ENCODE measurements at regions not wholly inside any gene's neighbourhood (a gene's known extent, or its start where the extent isn't known, plus 50 kb on each side); places are given as distances from the start of the nearest gene placed in this dataset.
"Not testable (repeated sequence)": the region's sequence is repeated elsewhere in the genome, so short reads cannot be mapped to it uniquely, and the experiment has no call there.

DNA sequence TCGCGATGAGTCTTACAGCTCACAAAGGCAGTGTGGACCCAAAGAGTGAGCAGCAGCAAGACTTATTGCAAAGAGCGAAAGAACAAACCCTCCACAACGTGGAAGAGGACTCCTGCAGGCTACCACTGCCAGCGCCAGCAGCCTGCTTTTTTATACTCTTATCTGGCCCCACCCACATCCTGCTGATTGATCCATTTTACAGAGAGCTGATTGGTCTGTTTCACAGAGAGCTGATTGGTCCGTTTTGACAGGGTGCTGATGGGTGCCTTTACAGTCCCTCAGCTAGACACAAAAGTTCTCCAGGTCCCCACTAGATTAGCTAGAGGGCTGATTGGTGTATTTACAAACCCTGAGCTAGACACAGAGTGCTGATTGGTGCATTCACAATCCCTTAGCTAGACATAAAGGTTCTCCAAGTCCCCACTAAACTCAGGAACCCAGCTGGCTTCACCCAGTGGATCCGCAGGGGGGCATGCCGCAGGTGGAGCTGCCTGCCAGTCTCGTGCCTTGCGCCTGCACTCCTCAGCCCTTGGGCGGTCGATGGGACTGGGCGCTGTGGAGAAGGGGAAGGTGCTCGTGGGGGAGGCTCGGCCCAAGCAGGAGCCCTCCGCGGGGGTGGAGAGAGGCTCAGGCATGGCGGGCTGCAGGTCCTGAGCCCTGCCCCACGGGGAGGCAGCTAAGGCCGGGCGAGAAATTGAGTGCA, 75.7 kb downstream of the QDPR start:
- DNase-seq (ENCODE audit: low read depth in 2 of 2): not testable (repeated sequence)

GRCh38 chr4:17433827-17434226, 78.1 kb downstream of the QDPR start:
- no peak for DNase-seq (ENCODE audit: low read depth in 2 of 2)

DNA sequence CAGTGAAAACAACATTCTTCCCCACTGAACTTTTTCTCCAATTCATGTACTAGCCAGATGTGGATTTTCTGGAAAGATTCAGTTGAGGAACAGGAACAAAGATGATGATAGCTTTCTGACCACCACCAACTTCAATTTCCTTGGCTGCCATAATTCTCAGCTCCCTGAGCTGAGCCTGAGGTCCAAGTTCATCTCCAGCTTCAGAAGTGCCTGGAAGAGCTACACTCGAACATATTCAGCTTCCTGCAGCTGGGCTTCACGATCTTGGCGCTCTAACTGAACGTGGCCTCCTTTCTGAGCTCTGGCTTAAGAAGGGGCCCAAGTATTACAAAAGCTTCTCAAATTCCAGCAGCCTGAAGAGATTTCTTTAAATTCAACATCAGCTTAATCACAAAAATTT, 83.9 kb downstream of the QDPR start:
- no peak for DNase-seq (ENCODE audit: low read depth in 2 of 2)

GRCh38 chr4:17426222-17426621, 85.7 kb downstream of the QDPR start:
- DNase-seq (ENCODE audit: low read depth in 2 of 2): no peak

GRCh38 chr4:17418010-17418409, 93.9 kb downstream of the QDPR start:
- DNase-seq (ENCODE audit: low read depth in 2 of 2): no peak

DNA sequence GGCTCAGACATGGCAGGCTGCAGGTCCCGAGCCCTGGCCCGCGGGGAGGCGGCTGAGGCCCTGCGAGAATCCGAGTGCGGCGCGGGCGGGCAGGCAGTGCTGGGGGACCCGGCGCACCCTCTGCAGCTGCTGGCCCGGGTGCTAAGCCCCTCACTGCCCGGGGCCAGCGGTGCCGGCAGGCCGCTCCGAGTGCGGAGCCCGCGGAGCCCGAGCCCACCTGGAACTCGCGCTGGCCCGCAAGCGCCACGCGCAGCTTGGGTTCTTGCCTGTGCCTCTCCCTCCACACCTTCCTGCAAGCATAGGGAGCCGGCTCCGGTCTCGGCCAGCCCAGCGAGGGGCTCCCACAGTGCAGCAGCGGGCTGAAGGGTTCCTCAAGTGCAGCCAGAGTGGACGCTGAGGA, 97.5 kb downstream of the QDPR start:
- DNase-seq (ENCODE audit: low read depth in 2 of 2): no peak

- DNase-seq (ENCODE audit: low read depth in 2 of 2): no peak
Observed at GRCh38 chr4:17400686-17401085, 111.2 kb downstream of the QDPR start.

DNA sequence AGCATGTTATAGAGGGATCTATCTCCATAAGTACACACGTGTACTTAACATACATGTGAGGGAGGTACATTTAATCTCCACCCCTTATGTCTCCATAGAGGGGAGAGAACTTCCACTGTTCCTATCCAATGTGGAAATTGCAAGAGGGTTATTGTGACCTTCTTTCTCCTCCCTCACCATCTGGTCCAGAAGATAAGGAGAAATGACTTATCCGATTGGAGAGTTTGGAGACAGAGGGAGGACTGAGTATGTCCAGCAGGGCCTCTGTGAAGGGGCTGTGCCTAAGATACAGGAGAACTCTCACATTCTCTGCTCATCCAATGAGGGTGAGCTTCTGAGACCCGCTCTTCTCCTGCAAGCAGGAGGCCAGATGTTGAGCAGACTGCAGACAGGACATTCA, 113.1 kb downstream of the QDPR start:
- no peak for DNase-seq (ENCODE audit: low read depth in 2 of 2)

DNA sequence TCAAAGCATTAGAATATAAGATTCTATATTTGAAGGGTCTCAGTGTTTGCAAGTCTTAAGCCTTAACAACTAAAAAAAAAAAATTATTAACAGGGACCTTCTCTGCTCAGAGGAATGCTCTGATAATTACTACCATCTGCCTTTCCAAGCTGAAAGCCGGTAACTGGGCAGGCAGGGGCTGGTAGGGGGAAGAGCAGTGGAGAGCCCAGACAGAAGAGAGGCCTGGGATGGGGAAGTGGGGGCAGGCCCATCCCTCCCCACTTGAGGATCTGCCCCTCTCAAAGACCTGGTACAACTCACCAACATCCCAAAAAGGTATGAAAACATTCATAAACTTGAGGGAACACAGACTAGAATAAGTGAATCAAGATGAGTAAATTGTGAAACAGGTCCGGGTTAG, 113.9 kb downstream of the QDPR start:
- no peak for DNase-seq (ENCODE audit: low read depth in 2 of 2)

- no peak for DNase-seq (ENCODE audit: low read depth in 2 of 2)
Observed at GRCh38 chr4:17397611-17398010, 114.3 kb downstream of the QDPR start.

DNA sequence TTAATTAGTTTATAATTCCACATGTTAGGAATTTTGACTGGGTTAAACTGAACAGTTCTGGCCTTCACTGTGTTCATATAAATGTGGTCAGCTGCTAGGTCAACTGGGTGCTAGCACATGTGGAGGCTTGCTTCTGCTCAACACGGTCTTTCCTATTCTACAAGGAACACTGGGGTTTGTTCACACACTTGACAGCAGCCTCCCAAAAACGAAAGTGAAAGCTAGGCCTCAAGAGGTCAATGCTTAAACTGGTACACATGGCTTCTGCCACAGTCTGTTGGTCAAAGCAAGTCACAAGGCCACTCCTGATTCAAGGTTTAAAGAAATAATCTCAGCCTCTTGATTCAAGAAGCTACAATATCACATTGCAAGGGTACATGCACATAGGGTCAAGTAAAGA, 126.5 kb downstream of the QDPR start:
- no peak for DNase-seq (ENCODE audit: low read depth in 2 of 2)

- DNase-seq (ENCODE audit: low read depth in 2 of 2): no peak
Observed at GRCh38 chr4:17380347-17380746, 131.5 kb downstream of the QDPR start.

- no peak for DNase-seq (ENCODE audit: low read depth in 2 of 2)
Observed at GRCh38 chr4:17376205-17376604, 135.7 kb downstream of the QDPR start.

DNA sequence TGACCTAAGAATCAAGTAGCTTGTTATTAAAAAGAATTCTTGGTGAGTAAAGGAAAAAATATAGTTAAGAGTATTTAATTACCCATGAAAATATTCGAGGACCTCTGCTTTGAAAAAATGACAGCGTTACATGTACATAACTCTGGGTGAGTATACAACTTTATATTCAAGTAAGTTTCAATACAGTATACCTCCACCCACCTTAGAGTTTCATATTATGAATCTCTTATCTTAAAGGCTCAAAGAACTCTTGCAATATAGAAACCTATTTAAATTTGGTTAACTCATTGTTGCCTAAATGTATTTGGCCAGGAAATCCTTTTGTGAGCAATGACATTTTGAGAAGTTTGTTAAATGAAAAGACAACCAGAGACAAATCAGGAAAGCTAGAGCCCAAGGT, 138.2 kb downstream of the QDPR start:
- DNase-seq (ENCODE audit: low read depth in 2 of 2): no peak

- no peak for DNase-seq (ENCODE audit: low read depth in 2 of 2)
Observed at GRCh38 chr4:17370818-17371217, 141.1 kb downstream of the QDPR start.

GRCh38 chr4:17368408-17368807, 143.5 kb downstream of the QDPR start:
- no peak for DNase-seq (ENCODE audit: low read depth in 2 of 2)

GRCh38 chr4:17367201-17367600, 144.7 kb downstream of the QDPR start:
- no peak for DNase-seq (ENCODE audit: low read depth in 2 of 2)

DNA sequence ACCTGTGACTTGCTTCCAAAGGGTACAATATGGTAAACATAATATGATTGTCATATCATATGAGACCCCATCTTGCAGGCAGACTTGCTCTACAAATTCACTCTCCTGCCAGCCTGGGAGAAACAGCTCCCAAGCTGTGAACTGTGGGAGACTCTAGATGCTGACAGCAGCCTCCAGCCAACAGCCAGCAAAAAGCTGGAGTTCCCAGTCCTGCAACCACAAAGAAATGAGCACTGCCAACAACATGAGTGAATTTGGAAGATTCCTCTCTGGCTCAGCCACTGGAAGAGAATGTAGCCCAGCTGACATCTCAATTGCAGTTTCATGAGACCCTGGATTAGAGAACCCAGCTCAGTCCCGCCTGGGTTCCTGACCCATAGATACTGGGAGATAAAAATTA, 145.4 kb downstream of the QDPR start:
- no peak for DNase-seq (ENCODE audit: low read depth in 2 of 2)

GRCh38 chr4:17362430-17362829, 149.5 kb downstream of the QDPR start:
- DNase-seq (ENCODE audit: low read depth in 2 of 2): no peak

- no peak for DNase-seq (ENCODE audit: low read depth in 2 of 2)
Observed at GRCh38 chr4:17358241-17358640, 153.6 kb downstream of the QDPR start.

- no peak for DNase-seq (ENCODE audit: low read depth in 2 of 2)
Observed at GRCh38 chr4:17356926-17357325, 155.0 kb downstream of the QDPR start.

- DNase-seq (ENCODE audit: low read depth in 2 of 2): no peak
Observed at GRCh38 chr4:17352357-17352756, 159.5 kb downstream of the QDPR start.

DNA sequence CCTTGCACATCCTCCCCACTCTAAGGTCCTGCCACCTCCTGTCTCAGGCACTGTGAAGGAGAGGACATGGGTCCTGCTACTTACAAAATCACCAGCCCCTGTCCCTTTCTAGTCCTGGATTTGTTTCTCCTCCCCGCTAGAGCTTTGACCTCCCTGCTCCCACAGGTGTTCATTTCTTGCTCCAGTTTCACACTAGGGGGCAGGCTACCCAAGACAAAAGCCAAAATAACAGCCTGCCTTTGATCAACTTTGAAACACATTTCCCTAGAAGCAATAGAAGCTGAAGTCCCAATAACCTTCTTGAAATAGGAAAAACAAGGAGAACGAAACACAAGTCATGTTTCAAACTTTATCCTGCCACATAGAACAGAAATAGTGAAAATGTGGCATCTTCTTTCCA, 164.4 kb downstream of the QDPR start:
- no peak for DNase-seq (ENCODE audit: low read depth in 2 of 2)

- no peak for DNase-seq (ENCODE audit: low read depth in 2 of 2)
Observed at GRCh38 chr4:17339376-17339775, 172.5 kb downstream of the QDPR start.
